ENCODE measurements at regions not wholly inside any gene's neighbourhood (a gene's known extent, or its start where the extent isn't known, plus 50 kb on each side); places are given as distances from the start of the nearest gene placed in this dataset.

DNA sequence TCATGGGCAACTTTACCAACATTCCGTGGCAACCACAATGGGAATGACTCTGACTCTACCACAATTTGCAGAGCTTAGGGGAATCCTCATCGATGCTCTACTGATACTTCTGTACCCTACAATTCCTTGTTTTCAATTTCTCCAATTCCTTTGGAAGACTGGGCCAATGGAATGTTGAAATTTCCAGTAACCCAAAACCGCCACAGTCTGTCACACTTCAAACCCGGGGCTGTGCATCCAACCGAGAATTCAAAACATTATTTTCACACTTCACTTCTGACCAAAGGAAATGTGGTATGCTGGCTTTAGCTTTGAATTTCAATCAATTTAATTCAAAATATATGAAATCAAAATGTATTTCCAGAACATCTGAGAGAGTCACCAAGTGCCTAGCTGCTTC is 951.4 kb downstream of the VRK1 start:
- no peak for FAIRE-seq

GRCh38 chr14:97757491-97757890 is 960.3 kb downstream of the VRK1 start:
- DNase-seq (ENCODE audit: insufficient read length, low spot score) (no peak), FAIRE-seq (no peak)
- TF ChIP-seq CTCF (IDR thresholded peaks at IDR 0.05; ENCODE audit: insufficient read depth, missing control alignments) = no peak

More for the DNA sequence above, 951.4 kb downstream of the VRK1 start:
- DNase-seq (ENCODE audit: insufficient read length, low spot score) = no peak
- TF ChIP-seq CTCF (IDR thresholded peaks at IDR 0.05; ENCODE audit: insufficient read depth, missing control alignments) = no peak

- DNase-seq (ENCODE audit: insufficient read length, low spot score) (no peak), FAIRE-seq (no peak)
- no peak for TF ChIP-seq CTCF (IDR thresholded peaks at IDR 0.05; ENCODE audit: insufficient read depth, missing control alignments)
Measured at GRCh38 chr14:97760050-97760449, 962.9 kb downstream of the VRK1 start.

- DNase-seq (ENCODE audit: insufficient read length, low spot score) (no peak), FAIRE-seq (no peak)
- TF ChIP-seq CTCF (IDR thresholded peaks at IDR 0.05; ENCODE audit: insufficient read depth, missing control alignments) = no peak
Measured at GRCh38 chr14:97762386-97762785, 965.2 kb downstream of the VRK1 start.

DNA sequence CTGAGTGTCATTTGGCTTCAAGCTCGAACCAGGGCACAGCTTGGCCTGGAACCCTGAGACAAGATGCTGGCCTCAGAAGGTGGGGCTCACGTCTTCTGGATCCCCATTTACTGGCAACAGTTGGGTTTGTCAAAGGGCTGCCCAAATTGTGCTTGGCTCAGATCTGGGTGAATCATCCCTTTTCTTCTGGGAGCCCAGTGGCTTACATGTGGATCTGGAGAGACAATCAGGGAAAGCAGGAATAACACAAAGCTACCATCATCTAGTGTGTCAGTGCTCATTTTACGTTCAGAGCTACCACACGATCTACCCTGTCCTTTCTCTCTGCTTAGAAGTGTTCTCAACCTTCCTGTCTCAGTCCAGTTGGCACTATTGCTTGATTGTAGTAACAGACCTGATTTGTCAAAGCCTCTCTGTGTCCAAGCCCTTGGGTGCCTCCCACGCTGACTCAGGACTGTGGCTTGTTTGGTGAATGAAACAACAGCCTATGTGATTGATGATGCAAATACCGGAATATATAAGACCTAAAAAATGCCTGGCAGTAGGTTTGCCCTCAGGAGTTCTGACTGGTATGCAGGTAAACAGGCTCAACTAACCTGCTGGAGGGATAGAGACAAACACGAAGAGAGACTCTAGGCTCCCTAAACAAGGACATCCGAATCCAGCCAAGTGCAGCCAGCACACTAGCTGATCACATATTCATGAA is 974.3 kb downstream of the VRK1 start:
- DNase-seq (ENCODE audit: insufficient read length, low spot score) = no peak
- no peak for FAIRE-seq
- no peak for TF ChIP-seq CTCF (IDR thresholded peaks at IDR 0.05; ENCODE audit: insufficient read depth, missing control alignments)

DNA sequence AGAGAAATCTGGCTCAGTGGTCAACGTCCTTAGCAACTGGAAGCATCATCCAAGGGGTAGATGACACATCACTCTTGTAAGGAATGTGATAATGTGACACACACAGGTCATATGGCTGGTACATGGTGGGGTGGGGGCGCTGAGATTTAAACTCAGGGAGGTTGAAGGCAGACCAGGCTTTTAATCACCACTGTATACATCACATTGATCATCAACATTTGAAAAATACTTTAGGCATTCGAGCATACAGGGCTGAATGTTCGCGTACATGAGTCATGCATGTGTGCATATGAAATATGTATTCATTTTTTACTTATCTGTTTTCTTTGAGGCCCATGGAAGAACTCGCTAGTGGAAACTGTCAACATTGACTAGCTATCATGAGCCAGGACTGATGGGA is 976.4 kb downstream of the VRK1 start:
- no peak for DNase-seq (ENCODE audit: insufficient read length, low spot score)
- TF ChIP-seq CTCF (IDR thresholded peaks at IDR 0.05; ENCODE audit: insufficient read depth, missing control alignments) = no peak
- FAIRE-seq = no peak

DNA sequence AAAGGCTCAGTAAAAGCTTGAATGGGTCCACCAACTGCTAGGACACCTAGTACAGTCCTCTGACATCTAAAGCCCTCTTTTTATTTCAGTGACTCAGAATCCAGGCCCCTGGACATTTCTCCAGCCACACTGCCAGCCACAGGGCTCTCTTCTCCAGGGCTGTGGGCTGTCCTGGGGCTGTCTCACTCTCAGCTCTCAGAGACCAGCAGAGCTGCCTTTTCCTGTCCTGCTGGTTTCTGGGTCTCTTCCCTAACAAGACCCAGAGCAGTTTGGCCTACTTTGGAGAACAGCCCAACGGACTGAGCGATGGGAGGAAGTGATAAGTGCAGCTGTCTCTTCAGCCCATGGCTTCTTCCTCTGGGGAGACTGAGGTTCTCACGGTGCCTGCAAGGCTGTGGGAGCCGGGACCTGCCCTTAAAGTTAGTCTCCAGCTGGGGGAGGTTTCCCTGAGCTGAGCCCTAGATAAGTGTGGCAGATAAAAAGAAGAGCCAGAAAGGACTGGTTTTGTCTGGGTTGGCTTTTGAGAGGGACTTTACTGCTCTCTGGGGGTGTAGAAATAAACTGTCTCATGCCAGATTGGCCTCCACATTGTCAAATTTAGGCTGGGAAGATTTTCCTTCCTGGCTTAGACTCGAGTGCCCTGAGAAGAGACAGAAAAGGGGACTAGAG is 979.8 kb downstream of the VRK1 start:
- DNase-seq (ENCODE audit: insufficient read length, low spot score) = no peak
- no peak for FAIRE-seq
- TF ChIP-seq CTCF (IDR thresholded peaks at IDR 0.05; ENCODE audit: insufficient read depth, missing control alignments) = no peak
